ENCODE measurements at regions not wholly inside any gene's neighbourhood (a gene's known extent, or its start where the extent isn't known, plus 50 kb on each side); places are given as distances from the start of the nearest gene placed in this dataset.

DNA sequence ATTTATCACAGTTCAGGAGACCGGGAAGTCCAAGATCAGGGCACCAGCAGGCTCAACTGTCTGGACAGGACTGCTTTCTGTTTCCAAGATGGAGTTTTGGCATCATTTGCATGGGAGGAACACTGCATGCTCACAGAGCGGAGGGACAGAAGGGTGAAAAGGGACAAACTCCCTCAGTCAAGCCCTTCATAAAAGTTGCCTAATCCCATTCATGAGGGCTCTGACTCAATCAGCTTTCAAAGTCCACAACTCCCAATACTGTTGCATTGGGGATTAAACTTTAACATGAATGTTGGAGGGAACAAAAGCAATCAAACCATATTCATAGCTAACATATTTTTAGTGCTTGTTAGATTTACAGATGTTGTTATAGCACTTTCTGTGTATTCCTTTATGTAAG is 158.9 kb upstream of the MAD2L1 start:
- TF ChIP-seq, protein P1, sequence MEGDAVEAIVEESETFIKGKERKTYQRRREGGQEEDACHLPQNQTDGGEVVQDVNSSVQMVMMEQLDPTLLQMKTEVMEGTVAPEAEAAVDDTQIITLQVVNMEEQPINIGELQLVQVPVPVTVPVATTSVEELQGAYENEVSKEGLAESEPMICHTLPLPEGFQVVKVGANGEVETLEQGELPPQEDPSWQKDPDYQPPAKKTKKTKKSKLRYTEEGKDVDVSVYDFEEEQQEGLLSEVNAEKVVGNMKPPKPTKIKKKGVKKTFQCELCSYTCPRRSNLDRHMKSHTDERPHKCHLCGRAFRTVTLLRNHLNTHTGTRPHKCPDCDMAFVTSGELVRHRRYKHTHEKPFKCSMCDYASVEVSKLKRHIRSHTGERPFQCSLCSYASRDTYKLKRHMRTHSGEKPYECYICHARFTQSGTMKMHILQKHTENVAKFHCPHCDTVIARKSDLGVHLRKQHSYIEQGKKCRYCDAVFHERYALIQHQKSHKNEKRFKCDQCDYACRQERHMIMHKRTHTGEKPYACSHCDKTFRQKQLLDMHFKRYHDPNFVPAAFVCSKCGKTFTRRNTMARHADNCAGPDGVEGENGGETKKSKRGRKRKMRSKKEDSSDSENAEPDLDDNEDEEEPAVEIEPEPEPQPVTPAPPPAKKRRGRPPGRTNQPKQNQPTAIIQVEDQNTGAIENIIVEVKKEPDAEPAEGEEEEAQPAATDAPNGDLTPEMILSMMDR (conservative IDR thresholded peaks at IDR 0.05 in 1 of 2, IDR thresholded peaks at IDR 0.05 in 1 of 2; ENCODE audit: extremely low read depth in 1 of 2, insufficient read depth in 1 of 2, low read depth in 1 of 2, low read length in 2 of 2): no peak
- no peak for TF ChIP-seq EZH2 (IDR thresholded peaks at IDR 0.05; ENCODE audit: borderline replicate concordance, low read length)
